WERI-Rb-1 (cell line): ENCODE measurements at regions not wholly inside any gene's neighbourhood (a gene's known extent, or its start where the extent isn't known, plus 50 kb on each side); places are given as distances from the start of the nearest gene placed in this dataset.

Source experiments
- DNase-seq: peaks from one replicate; pipeline ENCODE4 v3.0.0-alpha.2; 2020
- H3K27ac ChIP-seq: fragments of 250-450 bp; sonication (Bioruptor Pico); 2 replicates; pipeline ENCODE4 v1.5.1; 2020; ENCODE audit warnings: mild to moderate bottlenecking, moderate library complexity
- H3K27me3 ChIP-seq: fragments of 250-450 bp; sonication (Bioruptor Pico); 2 replicates; pipeline ENCODE4 v1.5.1; 2021; ENCODE audit warnings: mild to moderate bottlenecking, low read depth, moderate library complexity; ENCODE audit not compliant: insufficient read depth, severe bottlenecking
- H3K36me3 ChIP-seq: fragments of 250-450 bp; sonication (Bioruptor Pico); 2 replicates; pipeline ENCODE4 v1.5.1; 2020; ENCODE audit warnings: mild to moderate bottlenecking, moderate library complexity
- H3K4me3 ChIP-seq: 2 replicates; pipeline ENCODE4 v1.5.1; 2011; ENCODE audit warnings: low read depth, mild to moderate bottlenecking, control low read depth, low read length
- H3K9me3 ChIP-seq: fragments of 250-450 bp; sonication (Bioruptor Pico); 2 replicates; pipeline ENCODE4 v1.5.1; 2021; ENCODE audit warnings: mild to moderate bottlenecking, moderate library complexity; ENCODE audit not compliant: severe bottlenecking
- CTCF ChIP-seq: IDR thresholded peaks from 2 replicates; pipeline ENCODE4 v1.5.1; 2011; ENCODE audit warnings: low read depth, mild to moderate bottlenecking, control low read depth, inconsistent platforms, low read length

GRCh38 chr18:5040476-5040875 is 156.6 kb downstream of the AKAIN1 start:
- no peak overlapping the region for H3K27ac ChIP-seq
- H3K9me3 ChIP-seq, result no peaks in the 10 kb centered on the region
- no peaks in the 10 kb centered on the region for H3K36me3 ChIP-seq
- no peak for DNase-seq
- no peak overlapping the region for H3K4me3 ChIP-seq
- no peak for TF ChIP-seq CTCF
- no peaks in the 10 kb centered on the region for H3K27me3 ChIP-seq

GRCh38 chr18:5036523-5036922 is 160.5 kb downstream of the AKAIN1 start:
- TF ChIP-seq CTCF, result no peak
- no peak overlapping the region for H3K4me3 ChIP-seq
- H3K27me3 ChIP-seq, result no peaks in the 10 kb centered on the region
- no peak overlapping the region for H3K27ac ChIP-seq
- no peaks in the 10 kb centered on the region for H3K36me3 ChIP-seq
- H3K9me3 ChIP-seq, result peaks cover 3% of the 10 kb centered on the region
- no peak for DNase-seq

- H3K27ac ChIP-seq, result no peak overlapping the region
- H3K4me3 ChIP-seq, result no peak overlapping the region
- H3K36me3 ChIP-seq, result no peaks in the 10 kb centered on the region
- H3K9me3 ChIP-seq, result peaks cover 3% of the 10 kb centered on the region
- no peak for TF ChIP-seq CTCF
- no peaks in the 10 kb centered on the region for H3K27me3 ChIP-seq
- DNase-seq, result no peak
Measured at GRCh38 chr18:5031216-5031615, 165.8 kb downstream of the AKAIN1 start.

- H3K9me3 ChIP-seq, result peaks cover 3% of the 10 kb centered on the region
- DNase-seq, result peak; percentile 56
- no peak overlapping the region for H3K27ac ChIP-seq
- no peak for TF ChIP-seq CTCF
- H3K27me3 ChIP-seq, result no peaks in the 10 kb centered on the region
- no peak overlapping the region for H3K4me3 ChIP-seq
- no peaks in the 10 kb centered on the region for H3K36me3 ChIP-seq
Measured at GRCh38 chr18:5030636-5031035, 166.4 kb downstream of the AKAIN1 start.

GRCh38 chr18:5029592-5029991 is 167.5 kb downstream of the AKAIN1 start:
- H3K4me3 ChIP-seq, result no peak overlapping the region
- DNase-seq, result no peak
- no peaks in the 10 kb centered on the region for H3K36me3 ChIP-seq
- H3K27me3 ChIP-seq, result no peaks in the 10 kb centered on the region
- H3K27ac ChIP-seq, result no peak overlapping the region; the same call in 1 of the 2 replicates
- H3K9me3 ChIP-seq, result peaks cover 3% of the 10 kb centered on the region
- TF ChIP-seq CTCF, result no peak

- H3K27me3 ChIP-seq, result peaks cover 14% of the 10 kb centered on the region
- no peaks in the 10 kb centered on the region for H3K9me3 ChIP-seq
- no peak overlapping the region for H3K27ac ChIP-seq
- H3K4me3 ChIP-seq, result no peak overlapping the region
- H3K36me3 ChIP-seq, result no peaks in the 10 kb centered on the region
- TF ChIP-seq CTCF, result no peak
- no peak for DNase-seq
Measured at GRCh38 chr18:5024741-5025140, 172.3 kb downstream of the AKAIN1 start.
